ENCODE measurements at regions not wholly inside any gene's neighbourhood (a gene's known extent, or its start where the extent isn't known, plus 50 kb on each side); places are given as distances from the start of the nearest gene placed in this dataset.
"Not testable (repeated sequence)": the region's sequence is repeated elsewhere in the genome, so short reads cannot be mapped to it uniquely, and the experiment has no call there.

- not testable (repeated sequence) for H3K27me3 ChIP-seq (ENCODE audit: control insufficient read depth in 4 of 4, insufficient read depth in 4 of 4, low read length in 3 of 4); H3K9me3 ChIP-seq (ENCODE audit: control insufficient read depth in 4 of 4, low read length in 3 of 4); H3K4me3 ChIP-seq (ENCODE audit: low read depth in 1 of 3, low read length in 3 of 3); H3K27ac ChIP-seq (ENCODE audit: low read depth in 1 of 2, low read length in 2 of 2); H3K36me3 ChIP-seq (ENCODE audit: control insufficient read depth in 4 of 4, insufficient read depth in 3 of 4, low read depth in 1 of 4, low read length in 3 of 4); DNase-seq (ENCODE audit: low spot score); H3K4me1 ChIP-seq (ENCODE audit: control insufficient read depth in 4 of 4, insufficient read depth in 4 of 4, low read length in 3 of 4); H3K9ac ChIP-seq (ENCODE audit: low read depth in 1 of 2, low read length in 2 of 2)
- no CpG with 5 or more reads among the region's 25 CpGs for WGBS
Observed at GRCh38 chr6:26720663-26721218, 61.2 kb upstream of the ZNF322 start.

- not testable (repeated sequence) for H3K9ac ChIP-seq (ENCODE audit: low read depth in 1 of 2, low read length in 2 of 2); H3K9me3 ChIP-seq (ENCODE audit: control insufficient read depth in 4 of 4, low read length in 3 of 4); H3K4me1 ChIP-seq (ENCODE audit: control insufficient read depth in 4 of 4, insufficient read depth in 4 of 4, low read length in 3 of 4); H3K4me3 ChIP-seq (ENCODE audit: low read depth in 1 of 3, low read length in 3 of 3); H3K36me3 ChIP-seq (ENCODE audit: control insufficient read depth in 4 of 4, insufficient read depth in 3 of 4, low read depth in 1 of 4, low read length in 3 of 4); H3K27me3 ChIP-seq (ENCODE audit: control insufficient read depth in 4 of 4, insufficient read depth in 4 of 4, low read length in 3 of 4); DNase-seq (ENCODE audit: low spot score); H3K27ac ChIP-seq (ENCODE audit: low read depth in 1 of 2, low read length in 2 of 2)
- no CpG with 5 or more reads among the region's 31 CpGs for WGBS
Observed at GRCh38 chr6:26730019-26730766, 70.6 kb upstream of the ZNF322 start.

GRCh38 chr6:26734776-26735472 is 75.4 kb upstream of the ZNF322 start:
- H3K36me3 ChIP-seq (ENCODE audit: control insufficient read depth in 4 of 4, insufficient read depth in 3 of 4, low read depth in 1 of 4, low read length in 3 of 4); DNase-seq (ENCODE audit: low spot score); H3K9ac ChIP-seq (ENCODE audit: low read depth in 1 of 2, low read length in 2 of 2); H3K27ac ChIP-seq (ENCODE audit: low read depth in 1 of 2, low read length in 2 of 2); H3K4me1 ChIP-seq (ENCODE audit: control insufficient read depth in 4 of 4, insufficient read depth in 4 of 4, low read length in 3 of 4); H3K9me3 ChIP-seq (ENCODE audit: control insufficient read depth in 4 of 4, low read length in 3 of 4); H3K4me3 ChIP-seq (ENCODE audit: low read depth in 1 of 3, low read length in 3 of 3); H3K27me3 ChIP-seq (ENCODE audit: control insufficient read depth in 4 of 4, insufficient read depth in 4 of 4, low read length in 3 of 4): not testable (repeated sequence)
- WGBS: no CpG with 5 or more reads among the region's 36 CpGs

GRCh38 chr6:26739811-26740210 is 80.3 kb upstream of the ZNF322 start:
- Histone ChIP-seq H3K4me1 (ENCODE audit: control insufficient read depth in 4 of 4, insufficient read depth in 4 of 4, low read length in 3 of 4) (no peaks in the 10 kb centered on the region), H3K36me3 (ENCODE audit: control insufficient read depth in 4 of 4, insufficient read depth in 3 of 4, low read depth in 1 of 4, low read length in 3 of 4) (no peaks in the 10 kb centered on the region), H3K27me3 (ENCODE audit: control insufficient read depth in 4 of 4, insufficient read depth in 4 of 4, low read length in 3 of 4) (peaks cover 0 to 10% (median 2%) of the 10 kb centered on the region in 4 donors), H3K9me3 (ENCODE audit: control insufficient read depth in 4 of 4, low read length in 3 of 4) (peaks cover 0 to 7% (median 3%) of the 10 kb centered on the region in 4 donors), H3K27ac (ENCODE audit: low read depth in 1 of 2, low read length in 2 of 2) (no peak overlapping the region), H3K9ac (ENCODE audit: low read depth in 1 of 2, low read length in 2 of 2) (no peak overlapping the region), H3K4me3 (ENCODE audit: low read depth in 1 of 3, low read length in 3 of 3) (no peak overlapping the region)
- TF ChIP-seq FOXA1 (IDR thresholded peaks at IDR 0.05) (no peak), FOXA2 (IDR thresholded peaks at IDR 0.05) (no peak), TAF1 (conservative IDR thresholded peaks at IDR 0.05) (no peak), RAD21 (IDR thresholded peaks at IDR 0.05) (no peak), JUND (IDR thresholded peaks at IDR 0.05) (no peak), SP1 (IDR thresholded peaks at IDR 0.05) (no peak), EGR1 (IDR thresholded peaks at IDR 0.05; ENCODE audit: low read depth in 2 of 2) (no peak), REST (IDR thresholded peaks at IDR 0.05) (no peak), MAX (IDR thresholded peaks at IDR 0.05) (no peak), ATF3 (IDR thresholded peaks at IDR 0.05) (no peak), YY1 (IDR thresholded peaks at IDR 0.05) (no peak), HNF4A (conservative IDR thresholded peaks at IDR 0.05) (no peak)
- DNase-seq (ENCODE audit: low spot score): no peak
- WGBS: 76% methylated on average over 7 of the region's 7 CpGs
